ENCODE measurements at regions not wholly inside any gene's neighbourhood (a gene's known extent, or its start where the extent isn't known, plus 50 kb on each side); places are given as distances from the start of the nearest gene placed in this dataset.

DNA sequence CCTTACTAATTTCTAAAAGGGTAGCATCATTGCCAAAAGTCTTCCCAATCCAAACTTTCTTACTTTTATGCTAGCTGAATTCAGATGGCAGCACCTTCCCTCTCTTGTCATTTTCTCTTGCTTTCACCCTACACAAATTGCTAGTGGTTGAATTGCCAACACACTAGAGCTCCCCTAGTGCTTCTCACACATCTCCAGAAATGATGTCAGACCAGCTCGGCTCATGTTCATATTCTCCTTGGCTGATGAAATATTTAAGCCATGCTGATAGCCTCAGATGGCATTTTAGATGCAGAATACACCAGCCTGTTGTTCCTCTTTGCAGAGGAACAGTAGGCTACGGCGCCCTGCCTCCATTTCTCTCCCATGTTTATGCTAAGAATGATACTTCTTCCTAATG is 256.9 kb downstream of the PTBP2 start:
- H3K27me3 ChIP-seq (ENCODE audit: insufficient read depth, low read depth, low read length), result no peaks in the 10 kb centered on the region
- H3F3A ChIP-seq (ENCODE audit: insufficient read depth, low read length, poor library complexity, severe bottlenecking), result no peaks in the 10 kb centered on the region
- no peaks in the 10 kb centered on the region for H3K9me2 ChIP-seq (ENCODE audit: insufficient read depth, low read length)
- no peak overlapping the region for H3K4me2 ChIP-seq (ENCODE audit: low read length)
- TF ChIP-seq, protein P1, sequence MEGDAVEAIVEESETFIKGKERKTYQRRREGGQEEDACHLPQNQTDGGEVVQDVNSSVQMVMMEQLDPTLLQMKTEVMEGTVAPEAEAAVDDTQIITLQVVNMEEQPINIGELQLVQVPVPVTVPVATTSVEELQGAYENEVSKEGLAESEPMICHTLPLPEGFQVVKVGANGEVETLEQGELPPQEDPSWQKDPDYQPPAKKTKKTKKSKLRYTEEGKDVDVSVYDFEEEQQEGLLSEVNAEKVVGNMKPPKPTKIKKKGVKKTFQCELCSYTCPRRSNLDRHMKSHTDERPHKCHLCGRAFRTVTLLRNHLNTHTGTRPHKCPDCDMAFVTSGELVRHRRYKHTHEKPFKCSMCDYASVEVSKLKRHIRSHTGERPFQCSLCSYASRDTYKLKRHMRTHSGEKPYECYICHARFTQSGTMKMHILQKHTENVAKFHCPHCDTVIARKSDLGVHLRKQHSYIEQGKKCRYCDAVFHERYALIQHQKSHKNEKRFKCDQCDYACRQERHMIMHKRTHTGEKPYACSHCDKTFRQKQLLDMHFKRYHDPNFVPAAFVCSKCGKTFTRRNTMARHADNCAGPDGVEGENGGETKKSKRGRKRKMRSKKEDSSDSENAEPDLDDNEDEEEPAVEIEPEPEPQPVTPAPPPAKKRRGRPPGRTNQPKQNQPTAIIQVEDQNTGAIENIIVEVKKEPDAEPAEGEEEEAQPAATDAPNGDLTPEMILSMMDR (IDR thresholded peaks at IDR 0.05; ENCODE audit: poor library complexity, severe bottlenecking), result no peak
- TF ChIP-seq MXI1 (conservative IDR thresholded peaks at IDR 0.05; ENCODE audit: poor library complexity, severe bottlenecking) (no peak), SMC3 (conservative IDR thresholded peaks at IDR 0.05; ENCODE audit: poor library complexity) (no peak), POLR2AphosphoS5 (IDR thresholded peaks at IDR 0.05) (no peak), RAD21 (conservative IDR thresholded peaks at IDR 0.05) (no peak)
- TF ChIP-seq, protein P2, sequence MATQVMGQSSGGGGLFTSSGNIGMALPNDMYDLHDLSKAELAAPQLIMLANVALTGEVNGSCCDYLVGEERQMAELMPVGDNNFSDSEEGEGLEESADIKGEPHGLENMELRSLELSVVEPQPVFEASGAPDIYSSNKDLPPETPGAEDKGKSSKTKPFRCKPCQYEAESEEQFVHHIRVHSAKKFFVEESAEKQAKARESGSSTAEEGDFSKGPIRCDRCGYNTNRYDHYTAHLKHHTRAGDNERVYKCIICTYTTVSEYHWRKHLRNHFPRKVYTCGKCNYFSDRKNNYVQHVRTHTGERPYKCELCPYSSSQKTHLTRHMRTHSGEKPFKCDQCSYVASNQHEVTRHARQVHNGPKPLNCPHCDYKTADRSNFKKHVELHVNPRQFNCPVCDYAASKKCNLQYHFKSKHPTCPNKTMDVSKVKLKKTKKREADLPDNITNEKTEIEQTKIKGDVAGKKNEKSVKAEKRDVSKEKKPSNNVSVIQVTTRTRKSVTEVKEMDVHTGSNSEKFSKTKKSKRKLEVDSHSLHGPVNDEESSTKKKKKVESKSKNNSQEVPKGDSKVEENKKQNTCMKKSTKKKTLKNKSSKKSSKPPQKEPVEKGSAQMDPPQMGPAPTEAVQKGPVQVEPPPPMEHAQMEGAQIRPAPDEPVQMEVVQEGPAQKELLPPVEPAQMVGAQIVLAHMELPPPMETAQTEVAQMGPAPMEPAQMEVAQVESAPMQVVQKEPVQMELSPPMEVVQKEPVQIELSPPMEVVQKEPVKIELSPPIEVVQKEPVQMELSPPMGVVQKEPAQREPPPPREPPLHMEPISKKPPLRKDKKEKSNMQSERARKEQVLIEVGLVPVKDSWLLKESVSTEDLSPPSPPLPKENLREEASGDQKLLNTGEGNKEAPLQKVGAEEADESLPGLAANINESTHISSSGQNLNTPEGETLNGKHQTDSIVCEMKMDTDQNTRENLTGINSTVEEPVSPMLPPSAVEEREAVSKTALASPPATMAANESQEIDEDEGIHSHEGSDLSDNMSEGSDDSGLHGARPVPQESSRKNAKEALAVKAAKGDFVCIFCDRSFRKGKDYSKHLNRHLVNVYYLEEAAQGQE (IDR thresholded peaks at IDR 0.05; ENCODE audit: borderline replicate concordance), result no peak
- no peak overlapping the region for H2AFZ ChIP-seq (ENCODE audit: low read depth, low read length)
- no peaks in the 10 kb centered on the region for H3K36me3 ChIP-seq (ENCODE audit: insufficient read depth, low read length)
- no peaks in the 10 kb centered on the region for H3K79me2 ChIP-seq (replicated peaks; ENCODE audit: insufficient read depth, low read length)
- H4K20me1 ChIP-seq (ENCODE audit: insufficient read depth), result no peaks in the 10 kb centered on the region
- no peak overlapping the region for H3K9ac ChIP-seq (ENCODE audit: low read length)
- H3K27ac ChIP-seq (ENCODE audit: low read length), result no peak overlapping the region
- no peak overlapping the region for H3K4me3 ChIP-seq (ENCODE audit: low read length)
- no peaks in the 10 kb centered on the region for H3K9me3 ChIP-seq (ENCODE audit: low read length)

DNA sequence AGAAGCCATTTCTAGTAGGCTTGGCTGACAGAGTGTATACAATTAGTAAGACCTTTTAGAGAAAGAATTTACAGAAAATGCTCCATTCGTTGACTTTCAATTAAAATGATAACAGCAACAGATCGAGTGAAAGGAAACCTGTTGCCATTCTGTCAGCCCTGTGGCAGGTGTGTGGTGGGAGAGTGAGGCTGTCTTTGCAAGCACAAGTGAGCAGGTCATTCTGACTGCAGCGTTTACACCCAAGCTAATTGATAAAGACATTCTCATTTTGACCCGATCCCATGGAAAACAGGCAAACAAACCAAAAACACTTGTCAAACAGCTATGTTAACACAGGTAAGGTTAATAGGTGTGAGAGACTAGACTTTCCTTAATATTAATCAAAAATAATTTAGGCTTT is 257.3 kb downstream of the PTBP2 start:
- Histone ChIP-seq H3K9ac (ENCODE audit: low read length) (no peak overlapping the region), H3K27ac (ENCODE audit: low read length) (no peak overlapping the region), H4K20me1 (ENCODE audit: insufficient read depth) (no peaks in the 10 kb centered on the region), H3K79me2 (replicated peaks; ENCODE audit: insufficient read depth, low read length) (no peaks in the 10 kb centered on the region), H3K9me3 (ENCODE audit: low read length) (no peaks in the 10 kb centered on the region), H3K4me3 (ENCODE audit: low read length) (no peak overlapping the region), H3F3A (ENCODE audit: insufficient read depth, low read length, poor library complexity, severe bottlenecking) (no peaks in the 10 kb centered on the region), H3K4me2 (ENCODE audit: low read length) (no peak overlapping the region), H3K27me3 (ENCODE audit: insufficient read depth, low read depth, low read length) (no peaks in the 10 kb centered on the region), H3K36me3 (ENCODE audit: insufficient read depth, low read length) (no peaks in the 10 kb centered on the region), H2AFZ (ENCODE audit: low read depth, low read length) (no peak overlapping the region), H3K9me2 (ENCODE audit: insufficient read depth, low read length) (no peaks in the 10 kb centered on the region)
- TF ChIP-seq EP300 (conservative IDR thresholded peaks at IDR 0.05; ENCODE audit: poor library complexity, severe bottlenecking), result no peak
- no peak for TF ChIP-seq TAF1 (IDR thresholded peaks at IDR 0.05; ENCODE audit: low read depth)
- no peak for TF ChIP-seq POLR2AphosphoS5 (IDR thresholded peaks at IDR 0.05)
- no peak for TF ChIP-seq SMC3 (conservative IDR thresholded peaks at IDR 0.05; ENCODE audit: poor library complexity)
- no peak for TF ChIP-seq MXI1 (conservative IDR thresholded peaks at IDR 0.05; ENCODE audit: poor library complexity, severe bottlenecking)
- TF ChIP-seq RAD21 (conservative IDR thresholded peaks at IDR 0.05), result no peak
- TF ChIP-seq, protein P2 (IDR thresholded peaks at IDR 0.05; ENCODE audit: borderline replicate concordance), result no peak
- TF ChIP-seq, protein P1 (IDR thresholded peaks at IDR 0.05; ENCODE audit: poor library complexity, severe bottlenecking), result no peak
- TF ChIP-seq EZH2 (IDR thresholded peaks at IDR 0.05; ENCODE audit: borderline replicate concordance, insufficient read depth, low read length, poor library complexity, severe bottlenecking), result no peak

Data from neural cell (in vitro differentiated cells).